ENCODE measurements at regions not wholly inside any gene's neighbourhood (a gene's known extent, or its start where the extent isn't known, plus 50 kb on each side); places are given as distances from the start of the nearest gene placed in this dataset.

DNA sequence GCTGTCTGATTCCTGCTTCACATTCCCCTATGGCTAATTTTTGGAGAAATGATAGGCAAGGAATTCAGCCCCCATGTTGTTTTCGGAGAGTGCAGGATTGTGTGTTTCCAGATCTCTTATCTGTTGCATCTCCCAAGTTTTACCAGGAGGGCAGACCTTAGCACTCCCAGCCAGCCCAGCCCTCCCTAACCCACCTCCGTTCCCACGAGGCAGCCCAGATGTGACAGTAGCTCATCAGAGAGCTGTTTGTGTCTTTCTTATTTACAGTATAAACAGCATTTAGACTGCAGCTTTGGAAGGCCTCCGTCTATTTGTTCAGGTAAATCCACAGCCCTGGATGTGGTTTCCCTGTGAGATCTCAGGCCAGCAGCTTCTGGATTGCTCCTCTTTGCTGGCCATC, 91.6 kb downstream of the THNSL2 start:
- no peak overlapping the region for H3K9ac ChIP-seq (ENCODE audit: low read length)
- H3K4me1 ChIP-seq (ENCODE audit: low read length): peaks cover 6% of the 10 kb centered on the region; the same call in 1 of the 2 replicates
- H3K79me2 ChIP-seq (ENCODE audit: low read length): no peaks in the 10 kb centered on the region
- no peaks in the 10 kb centered on the region for H3K9me3 ChIP-seq (ENCODE audit: insufficient read depth, low read length)
- no peaks in the 10 kb centered on the region for H4K20me1 ChIP-seq (ENCODE audit: insufficient read depth, low read length)
- peaks cover 3% of the 10 kb centered on the region; the same call in 1 of the 2 replicates for H3K27me3 ChIP-seq (ENCODE audit: low read depth, low read length)
- H2AFZ ChIP-seq (ENCODE audit: low read depth, low read length): no peak overlapping the region
- no peak overlapping the region for H3K27ac ChIP-seq (ENCODE audit: low read length)
- H3K36me3 ChIP-seq (replicated peaks; ENCODE audit: low read depth, low read length): no peaks in the 10 kb centered on the region
- H3K4me2 ChIP-seq (ENCODE audit: low read length): no peak overlapping the region
- TF ChIP-seq, protein P1, sequence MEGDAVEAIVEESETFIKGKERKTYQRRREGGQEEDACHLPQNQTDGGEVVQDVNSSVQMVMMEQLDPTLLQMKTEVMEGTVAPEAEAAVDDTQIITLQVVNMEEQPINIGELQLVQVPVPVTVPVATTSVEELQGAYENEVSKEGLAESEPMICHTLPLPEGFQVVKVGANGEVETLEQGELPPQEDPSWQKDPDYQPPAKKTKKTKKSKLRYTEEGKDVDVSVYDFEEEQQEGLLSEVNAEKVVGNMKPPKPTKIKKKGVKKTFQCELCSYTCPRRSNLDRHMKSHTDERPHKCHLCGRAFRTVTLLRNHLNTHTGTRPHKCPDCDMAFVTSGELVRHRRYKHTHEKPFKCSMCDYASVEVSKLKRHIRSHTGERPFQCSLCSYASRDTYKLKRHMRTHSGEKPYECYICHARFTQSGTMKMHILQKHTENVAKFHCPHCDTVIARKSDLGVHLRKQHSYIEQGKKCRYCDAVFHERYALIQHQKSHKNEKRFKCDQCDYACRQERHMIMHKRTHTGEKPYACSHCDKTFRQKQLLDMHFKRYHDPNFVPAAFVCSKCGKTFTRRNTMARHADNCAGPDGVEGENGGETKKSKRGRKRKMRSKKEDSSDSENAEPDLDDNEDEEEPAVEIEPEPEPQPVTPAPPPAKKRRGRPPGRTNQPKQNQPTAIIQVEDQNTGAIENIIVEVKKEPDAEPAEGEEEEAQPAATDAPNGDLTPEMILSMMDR (IDR thresholded peaks at IDR 0.05; ENCODE audit: low read depth, low read length): no peak
- TF ChIP-seq EZH2phosphoT487 (IDR thresholded peaks at IDR 0.05; ENCODE audit: low read depth): no peak
- H3K4me3 ChIP-seq (ENCODE audit: low read length): no peak overlapping the region

DNA sequence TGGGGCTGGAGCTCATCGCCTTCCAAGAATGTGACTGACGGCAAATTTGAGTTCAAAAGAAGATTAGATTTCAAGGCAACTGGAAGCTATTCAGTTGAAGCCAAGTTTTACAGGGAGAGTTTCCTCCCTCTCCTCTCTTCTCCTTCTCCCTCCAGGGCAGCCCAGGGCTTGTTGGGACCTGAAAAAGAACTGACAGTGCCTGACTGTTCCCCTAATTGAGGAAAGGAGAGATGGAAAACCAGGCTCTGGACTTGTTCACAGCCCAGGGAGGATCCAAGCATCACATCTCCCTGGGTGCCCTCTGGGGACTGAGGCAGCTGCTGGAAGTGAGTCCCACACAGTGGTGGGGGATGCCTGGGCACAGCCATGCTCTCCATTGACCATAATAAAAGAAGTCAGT, 88.1 kb downstream of the THNSL2 start:
- no peak for TF ChIP-seq EZH2phosphoT487 (IDR thresholded peaks at IDR 0.05; ENCODE audit: low read depth)

DNA sequence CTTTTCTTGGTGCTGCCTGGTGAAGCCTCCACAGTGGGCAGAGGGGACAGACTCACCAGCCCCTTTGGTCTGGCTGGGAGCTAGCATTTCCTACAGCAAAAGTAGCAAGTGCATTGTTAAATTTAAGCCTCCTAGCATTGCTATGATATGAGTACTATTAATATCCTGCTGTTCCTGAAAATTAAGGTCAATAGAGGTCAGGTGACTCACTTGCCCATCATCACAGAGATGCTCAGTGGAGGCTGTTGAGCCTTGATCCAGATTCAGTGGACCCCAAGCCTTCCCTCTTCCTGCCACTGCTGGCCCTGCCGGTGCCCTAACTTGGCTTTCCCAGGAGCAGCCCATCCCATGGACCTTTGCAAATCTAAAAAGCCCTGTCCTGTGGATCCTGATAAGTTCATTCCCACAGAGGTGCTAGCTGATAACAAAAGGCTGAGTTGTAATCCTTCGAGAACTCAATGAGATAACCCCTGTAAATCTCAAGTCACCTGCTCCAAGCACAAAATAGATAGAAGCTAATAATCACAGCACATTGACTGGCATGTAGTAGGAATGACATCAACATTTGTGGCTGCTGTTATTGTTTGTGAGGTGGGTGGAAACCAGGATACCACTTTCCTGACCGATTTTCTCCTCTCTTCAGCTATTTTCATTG, 84.4 kb downstream of the THNSL2 start:
- Histone ChIP-seq H2AFZ (ENCODE audit: low read depth, low read length) (no peak overlapping the region), H3K4me2 (ENCODE audit: low read length) (no peak overlapping the region), H4K20me1 (ENCODE audit: insufficient read depth, low read length) (no peaks in the 10 kb centered on the region), H3K9me3 (ENCODE audit: insufficient read depth, low read length) (no peaks in the 10 kb centered on the region), H3K4me3 (ENCODE audit: low read length) (no peak overlapping the region), H3K79me2 (ENCODE audit: low read length) (no peaks in the 10 kb centered on the region), H3K27ac (ENCODE audit: low read length) (no peak overlapping the region), H3K36me3 (replicated peaks; ENCODE audit: low read depth, low read length) (no peaks in the 10 kb centered on the region), H3K9ac (ENCODE audit: low read length) (no peak overlapping the region), H3K27me3 (ENCODE audit: low read depth, low read length) (no peaks in the 10 kb centered on the region), H3K4me1 (ENCODE audit: low read length) (no peaks in the 10 kb centered on the region)
- TF ChIP-seq, protein P1 (IDR thresholded peaks at IDR 0.05; ENCODE audit: low read depth, low read length): no peak
- no peak for TF ChIP-seq EZH2phosphoT487 (IDR thresholded peaks at IDR 0.05; ENCODE audit: low read depth)

More for the DNA sequence above, 88.1 kb downstream of the THNSL2 start:
- Histone ChIP-seq H3K36me3 (replicated peaks; ENCODE audit: low read depth, low read length) (no peaks in the 10 kb centered on the region), H3K9ac (ENCODE audit: low read length) (no peak overlapping the region), H3K4me3 (ENCODE audit: low read length) (no peak overlapping the region), H3K27me3 (ENCODE audit: low read depth, low read length) (peaks cover 3% of the 10 kb centered on the region; the same call in 1 of the 2 replicates), H3K79me2 (ENCODE audit: low read length) (no peaks in the 10 kb centered on the region), H3K27ac (ENCODE audit: low read length) (no peak overlapping the region), H3K4me1 (ENCODE audit: low read length) (no peaks in the 10 kb centered on the region), H3K9me3 (ENCODE audit: insufficient read depth, low read length) (no peaks in the 10 kb centered on the region), H2AFZ (ENCODE audit: low read depth, low read length) (no peak overlapping the region), H4K20me1 (ENCODE audit: insufficient read depth, low read length) (no peaks in the 10 kb centered on the region), H3K4me2 (ENCODE audit: low read length) (no peak overlapping the region)

DNA sequence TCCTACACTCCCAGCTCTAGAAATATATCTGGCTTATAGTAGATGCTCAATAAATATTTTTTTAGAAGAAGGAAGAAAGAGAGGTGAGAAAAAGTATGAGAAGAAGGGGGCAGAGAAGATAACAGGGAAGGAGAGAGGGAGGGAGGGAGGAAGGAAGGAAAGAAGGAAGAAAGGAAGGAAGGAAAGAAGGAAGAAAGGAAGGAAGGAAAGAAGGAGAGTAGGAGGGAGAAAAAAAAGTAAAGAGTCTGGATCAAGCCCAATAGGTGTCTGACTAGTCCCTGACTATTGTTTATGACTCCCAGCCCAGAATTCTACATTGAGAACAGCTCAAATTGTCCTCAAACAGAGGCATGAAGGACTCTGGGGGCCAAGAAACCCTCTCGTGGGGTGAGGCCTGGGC, 83.9 kb downstream of the THNSL2 start:
- Histone ChIP-seq H3K36me3 (replicated peaks; ENCODE audit: low read depth, low read length) (no peaks in the 10 kb centered on the region), H3K4me1 (ENCODE audit: low read length) (no peaks in the 10 kb centered on the region), H2AFZ (ENCODE audit: low read depth, low read length) (no peak overlapping the region), H3K79me2 (ENCODE audit: low read length) (no peaks in the 10 kb centered on the region), H3K9me3 (ENCODE audit: insufficient read depth, low read length) (no peaks in the 10 kb centered on the region), H3K9ac (ENCODE audit: low read length) (no peak overlapping the region), H3K4me2 (ENCODE audit: low read length) (no peak overlapping the region), H4K20me1 (ENCODE audit: insufficient read depth, low read length) (no peaks in the 10 kb centered on the region), H3K27me3 (ENCODE audit: low read depth, low read length) (no peaks in the 10 kb centered on the region), H3K4me3 (ENCODE audit: low read length) (no peak overlapping the region), H3K27ac (ENCODE audit: low read length) (no peak overlapping the region)
- TF ChIP-seq, protein P1 (IDR thresholded peaks at IDR 0.05; ENCODE audit: low read depth, low read length): no peak
- no peak for TF ChIP-seq EZH2phosphoT487 (IDR thresholded peaks at IDR 0.05; ENCODE audit: low read depth)
